H1 (cell line): ENCODE measurements at regions not wholly inside any gene's neighbourhood (a gene's known extent, or its start where the extent isn't known, plus 50 kb on each side); places are given as distances from the start of the nearest gene placed in this dataset.

Experiments used
- CTCF ChIA-PET: fragments of 300-600 bp; sonication (Branson Sonifier 250); formaldehyde crosslinking; loops from one replicate; lab custom pipeline; 2021; ENCODE audit not compliant: partially characterized antibody; lab: Charles Lee
- POLR2A ChIA-PET: fragments of 300-600 bp; sonication (Branson Sonifier 250); formaldehyde crosslinking; loops from one replicate; lab custom pipeline; 2021; ENCODE audit warnings: inconsistent platforms; ENCODE audit not compliant: partially characterized antibody; lab: Charles Lee
- DNase-seq, 2 experiments: peaks; one replicate each; pipeline versions ENCODE4 v3.0.0 to v3.0.0-alpha.2; 2010 to 2022; ENCODE audit warnings: low spot score in 2 of 2, low read depth in 1 of 2, mixed read lengths in 1 of 2
- FAIRE-seq: peaks from 2 replicates; lab custom pipeline; 2011; peaks lifted over from hg19 to GRCh38; lab: Jason Lieb, UNC
- H2AFZ ChIP-seq: 2 replicates; pipeline ENCODE4 v1.8.1; 2012; ENCODE audit warnings: low read length, inconsistent platforms
- H2AK5ac ChIP-seq: 2 replicates; pipeline ENCODE4 v1.6.1; 2013; ENCODE audit warnings: low read depth, low read length
- H2BK120ac ChIP-seq: replicated peaks from 2 replicates; pipeline ENCODE3; 2013; ENCODE audit warnings: low read depth, low read length, inconsistent platforms
- H2BK12ac ChIP-seq: 2 replicates; pipeline ENCODE4 v1.6.1; 2013; ENCODE audit warnings: low read depth, low read length
- H2BK15ac ChIP-seq: 2 replicates; pipeline ENCODE4 v1.6.1; 2013; ENCODE audit warnings: low read length
- H2BK20ac ChIP-seq: 2 replicates; pipeline ENCODE4 v1.6.1; 2013; ENCODE audit warnings: low read length
- H2BK5ac ChIP-seq: 2 replicates; pipeline ENCODE4 v1.6.1; 2013; ENCODE audit warnings: low read depth, low read length
- H3K14ac ChIP-seq: 2 replicates; pipeline ENCODE4 v1.6.1; 2013; ENCODE audit warnings: inconsistent platforms; ENCODE audit not compliant: insufficient read length
- H3K18ac ChIP-seq: 2 replicates; pipeline ENCODE4 v1.6.1; 2013; ENCODE audit warnings: low read length; ENCODE audit errors: extremely low read depth
- H3K23ac ChIP-seq: 2 replicates; pipeline ENCODE4 v1.6.1; 2013; ENCODE audit warnings: inconsistent platforms; ENCODE audit not compliant: insufficient read length
- H3K23me2 ChIP-seq: 2 replicates; pipeline ENCODE4 v1.6.1; 2013; ENCODE audit warnings: low read depth, low read length
- H3K27ac ChIP-seq: 2 replicates; pipeline ENCODE4 v1.6.1; 2011; ENCODE audit warnings: low read depth, low read length, inconsistent platforms
- H3K27me3 ChIP-seq, 4 experiments: replicated peaks in 1 of 4; 1 replicate in 1 of 4; 2 replicates in 3 of 4; pipeline versions ENCODE4 v1.6.1 to v1.8.1; 2011 to 2013; ENCODE audit warnings: low read length in 3 of 4, mild to moderate bottlenecking in 3 of 4, inconsistent platforms in 2 of 4, mixed read lengths in 2 of 4, moderate library complexity in 1 of 4; ENCODE audit not compliant: control insufficient read depth in 3 of 4, insufficient read depth in 3 of 4; ENCODE audit errors: extremely low read depth in 1 of 4
- H3K36me3 ChIP-seq, 4 experiments: 2 replicates each; pipeline versions ENCODE4 v1.6.1 to v1.8.1; 2011 to 2013; ENCODE audit warnings: mild to moderate bottlenecking in 4 of 4, low read length in 3 of 4, moderate library complexity in 2 of 4, control low read depth in 1 of 4, inconsistent platforms in 1 of 4; ENCODE audit not compliant: insufficient read depth in 4 of 4, control insufficient read depth in 2 of 4
- H3K4ac ChIP-seq: replicated peaks from 2 replicates; pipeline ENCODE3; 2013; ENCODE audit warnings: low read length, low read depth, mixed read lengths, inconsistent platforms; ENCODE audit not compliant: insufficient read length
- H3K4me1 ChIP-seq, 4 experiments: replicated peaks in 1 of 4; 1 replicate in 1 of 4; 2 replicates in 3 of 4; pipeline versions ENCODE4 v1.6.1 to v1.8.1; 2011 to 2013; ENCODE audit warnings: low read length in 3 of 4, inconsistent platforms in 2 of 4, mixed read lengths in 1 of 4; ENCODE audit not compliant: insufficient read depth in 4 of 4, control insufficient read depth in 3 of 4
- H3K4me2 ChIP-seq, 2 experiments: 2 replicates each; pipeline versions ENCODE4 v1.6.1 to v1.8.1; 2011 to 2013; ENCODE audit warnings: low read depth in 2 of 2, low read length in 2 of 2, control low read depth in 1 of 2, inconsistent platforms in 1 of 2, mild to moderate bottlenecking in 1 of 2; ENCODE audit not compliant: insufficient read depth in 1 of 2
- H3K4me3 ChIP-seq, 4 experiments: fragments of 200-600, 300-600 bp in 1 of 4; sonication (generic), shearing (Covaris generic), sonication (Bioruptor Twin) in 1 of 4; 2 replicates each; pipeline versions ENCODE4 v1.5.1 to v1.8.1; 2011 to 2016; ENCODE audit warnings: low read length in 4 of 4, low read depth in 3 of 4, control low read depth in 2 of 4, inconsistent platforms in 2 of 4, mild to moderate bottlenecking in 2 of 4, mixed read lengths in 1 of 4, moderate library complexity in 1 of 4; ENCODE audit not compliant: insufficient read depth in 2 of 4; ENCODE audit errors: extremely low read depth in 1 of 4
- H3K56ac ChIP-seq: replicated peaks from 2 replicates; pipeline ENCODE3; 2013; ENCODE audit warnings: low read depth, mild to moderate bottlenecking, mixed read lengths, low read length, inconsistent platforms; ENCODE audit not compliant: insufficient read length
- H3K79me1 ChIP-seq: 2 replicates; pipeline ENCODE4 v1.6.1; 2013; ENCODE audit warnings: low read depth, low read length, control low read depth
- H3K79me2 ChIP-seq, 2 experiments: 2 replicates each; pipeline versions ENCODE4 v1.6.1 to v1.8.1; 2012 to 2013; ENCODE audit warnings: low read length in 2 of 2, mild to moderate bottlenecking in 2 of 2, inconsistent platforms in 1 of 2; ENCODE audit not compliant: insufficient read depth in 2 of 2, control insufficient read depth in 1 of 2
- H3K9ac ChIP-seq, 4 experiments: replicated peaks in 1 of 4; 1 replicate in 1 of 4; 2 replicates in 3 of 4; pipeline versions ENCODE4 v1.6.1 to v1.8.1; 2011 to 2013; ENCODE audit warnings: low read depth in 3 of 4, low read length in 3 of 4, control low read depth in 2 of 4, mild to moderate bottlenecking in 2 of 4, moderate library complexity in 2 of 4, inconsistent platforms in 1 of 4; ENCODE audit errors: extremely low read depth in 1 of 4
- H3K9me3 ChIP-seq, 2 experiments: 2 replicates each; pipeline versions ENCODE4 v1.6.1 to v1.8.1; 2012 to 2013; ENCODE audit warnings: mild to moderate bottlenecking in 2 of 2, moderate library complexity in 2 of 2, control low read depth in 1 of 2, inconsistent platforms in 1 of 2, low read depth in 1 of 2, low read length in 1 of 2, mixed read lengths in 1 of 2; ENCODE audit not compliant: insufficient read depth in 2 of 2
- H4K20me1 ChIP-seq, 2 experiments: replicated peaks in 1 of 2; 2 replicates each; pipeline versions ENCODE3 to v1.8.1; 2011 to 2013; ENCODE audit warnings: inconsistent platforms in 2 of 2, low read length in 2 of 2, mild to moderate bottlenecking in 1 of 2; ENCODE audit not compliant: insufficient read depth in 2 of 2, control insufficient read depth in 1 of 2
- H4K5ac ChIP-seq: 2 replicates; pipeline ENCODE4 v1.6.1; 2013; ENCODE audit warnings: low read length, low read depth, mixed read lengths, inconsistent platforms; ENCODE audit not compliant: insufficient read length
- H4K8ac ChIP-seq: 2 replicates; pipeline ENCODE4 v1.8.0; 2013; ENCODE audit warnings: mild to moderate bottlenecking, moderate library complexity, low read length, inconsistent platforms; ENCODE audit not compliant: insufficient read depth; ENCODE audit errors: extremely low read depth
- H4K91ac ChIP-seq: replicated peaks from 2 replicates; pipeline ENCODE3; 2013; ENCODE audit warnings: low read length, mixed read lengths, inconsistent platforms; ENCODE audit not compliant: insufficient read length
- SRF ChIP-seq: IDR thresholded peaks from 2 replicates; pipeline ENCODE4 v1.6.1; 2011; ENCODE audit warnings: mild to moderate bottlenecking, low read depth, low read length, moderate library complexity
- ZNF274 ChIP-seq: IDR thresholded peaks from 2 replicates; pipeline ENCODE4 v1.7.0; 2012; ENCODE audit warnings: low read length, borderline replicate concordance; ENCODE audit errors: extremely low read depth
- WGBS, 2 experiments: shearing (Covaris generic) in 1 of 2; methylation state at CpG; one replicate each; pipeline versions ENCODE4 v1.1.6 to v1.1.7; 2013 to 2015; ENCODE audit warnings: low lambda C conversion rate in 2 of 2, mixed read lengths in 2 of 2, inconsistent platforms in 1 of 2, low coverage in 1 of 2, missing lambda C conversion rate in 1 of 2; ENCODE audit not compliant: insufficient replicate concordance in 2 of 2, insufficient coverage in 1 of 2, insufficient read length in 1 of 2; ENCODE audit errors: extremely low coverage in 1 of 2, missing lambda C conversion rate in 1 of 2; 5-methylcytosine and 5-hydroxymethylcytosine counted together

DNA sequence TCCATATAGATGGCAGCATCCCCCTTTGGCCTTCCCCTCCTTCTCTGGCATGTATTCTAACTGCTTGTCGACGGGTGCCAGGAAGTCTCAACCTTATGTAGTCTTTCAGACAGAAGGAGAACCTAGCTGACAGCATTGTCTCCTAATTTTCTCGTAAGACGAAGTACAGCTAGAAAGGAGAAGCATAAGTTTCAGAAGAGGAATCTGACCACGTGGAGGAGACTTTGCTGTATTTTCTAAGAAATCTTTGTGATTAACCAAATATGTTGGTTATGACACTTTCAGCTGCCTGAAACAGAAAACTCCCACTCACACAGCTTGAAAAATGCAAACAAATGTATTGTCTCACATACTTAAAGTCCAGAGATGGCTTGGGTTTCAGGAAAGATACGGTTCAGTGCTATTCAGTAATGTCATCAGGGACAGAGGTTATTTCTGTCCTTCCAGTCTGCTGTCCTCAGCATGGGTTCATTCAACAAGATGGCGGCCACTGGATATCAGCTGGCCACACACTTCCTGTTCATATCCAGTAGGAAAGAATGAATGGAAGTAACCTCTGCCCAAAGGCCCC lies 109.5 kb upstream of the ZNF648 start:
- no peaks in the 10 kb centered on the region for H3K79me2 ChIP-seq
- H3K9ac ChIP-seq = no peak overlapping the region
- H2AK5ac ChIP-seq = no peak overlapping the region
- H2AFZ ChIP-seq = no peak overlapping the region
- no peak overlapping the region for H3K23ac ChIP-seq
- H2BK5ac ChIP-seq = no peak overlapping the region
- H3K18ac ChIP-seq = no peak overlapping the region
- no peak overlapping the region for H3K4ac ChIP-seq
- H3K36me3 ChIP-seq = no peaks in the 10 kb centered on the region
- TF ChIP-seq SRF (no peak), ZNF274 (no peak)
- TF ChIP-seq, all 59 proteins: peak for 0
- CTCF ChIA-PET = interaction anchor here (1.1 to 3.2 kb wide), 3 partner anchors 11 to 27 kb away, joined by 3 to 18 read pairs (median 6); no protein-coding TSS in a partner anchor
- Histone ChIP-seq H3K4me2 (no peak overlapping the region), H2BK15ac (no peak overlapping the region), H3K4me3 (no peak overlapping the region), H3K14ac (no peak overlapping the region), H3K9me3 (no peaks in the 10 kb centered on the region), H4K91ac (no peak overlapping the region), H3K4me1 (no peaks in the 10 kb centered on the region), H3K56ac (no peak overlapping the region), H2BK20ac (no peak overlapping the region), H2BK120ac (no peak overlapping the region), H4K8ac (no peak overlapping the region), H3K23me2 (no peaks in the 10 kb centered on the region), H2BK12ac (no peak overlapping the region), H3K27me3 (no peaks in the 10 kb centered on the region), H4K5ac (no peak overlapping the region), H4K20me1 (no peaks in the 10 kb centered on the region), H3K27ac (no peak overlapping the region), H3K79me1 (no peaks in the 10 kb centered on the region)
- DNase-seq = no peak
- WGBS, 2 experiments = 85% methylated on average over 7 of the region's 7 CpGs; no CpG with 5 or more reads in 1 of the 2 experiments
- FAIRE-seq = no peak
- POLR2A ChIA-PET = no interaction called here
